CD4-positive, alpha-beta T cell treated with Interleukin-6 for 4 hours (primary cell): ENCODE measurements at regions not wholly inside any gene's neighbourhood (a gene's known extent, or its start where the extent isn't known, plus 50 kb on each side); places are given as distances from the start of the nearest gene placed in this dataset.

Experiments
- DNase-seq: peaks from one replicate; pipeline ENCODE4 v3.0.0-alpha.2; 2020; ENCODE audit warnings: mixed read lengths

DNA sequence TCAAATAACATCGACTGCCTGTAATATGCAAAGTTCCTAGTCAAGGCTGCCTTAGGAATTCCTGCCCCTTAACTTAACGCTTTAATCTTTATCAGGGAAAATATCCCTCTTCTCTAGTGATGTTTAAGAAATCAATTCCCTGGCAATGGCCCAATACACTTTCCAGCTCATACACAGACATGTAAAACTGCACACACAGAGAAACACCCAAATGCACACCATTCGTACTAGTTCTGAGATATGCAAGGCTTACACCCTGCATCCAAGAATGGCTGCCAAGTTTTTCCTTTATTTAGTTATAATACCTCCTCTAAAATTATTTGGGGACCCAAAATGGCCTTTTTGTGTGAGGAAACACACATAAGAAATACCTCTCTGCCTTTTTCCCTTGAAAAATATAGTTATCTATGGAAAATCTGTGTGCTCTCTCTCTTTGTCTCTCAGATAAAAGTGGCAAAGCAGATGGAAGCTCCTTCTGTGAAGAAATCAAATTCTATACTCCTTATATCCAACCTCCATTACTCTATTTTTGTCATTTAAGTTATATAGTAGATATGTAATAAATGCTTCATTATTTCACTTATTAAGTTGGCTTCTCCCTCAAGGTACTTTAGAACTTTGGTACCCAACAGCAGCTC lies 120.0 kb upstream of the MDM1 start:
- no peak for DNase-seq

DNA sequence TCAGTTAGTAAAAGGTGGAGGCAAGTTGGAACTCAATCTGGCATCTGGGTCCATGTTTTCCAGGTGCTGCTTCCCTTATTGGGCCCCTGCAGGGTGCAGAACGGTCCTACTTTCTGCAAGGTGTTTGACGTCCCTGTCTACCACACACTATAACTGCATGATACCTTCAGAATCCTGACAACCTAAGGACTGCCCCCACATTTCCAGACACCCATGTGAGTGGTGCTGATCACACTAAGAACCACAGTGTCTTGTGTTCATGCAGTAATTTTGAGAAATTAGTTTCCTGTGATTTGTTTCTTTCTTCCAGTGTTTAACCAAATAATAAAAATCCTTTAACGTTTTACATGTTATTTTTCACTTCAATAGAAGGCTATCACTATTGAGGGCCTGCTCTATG lies 121.1 kb upstream of the MDM1 start:
- no peak for DNase-seq

DNA sequence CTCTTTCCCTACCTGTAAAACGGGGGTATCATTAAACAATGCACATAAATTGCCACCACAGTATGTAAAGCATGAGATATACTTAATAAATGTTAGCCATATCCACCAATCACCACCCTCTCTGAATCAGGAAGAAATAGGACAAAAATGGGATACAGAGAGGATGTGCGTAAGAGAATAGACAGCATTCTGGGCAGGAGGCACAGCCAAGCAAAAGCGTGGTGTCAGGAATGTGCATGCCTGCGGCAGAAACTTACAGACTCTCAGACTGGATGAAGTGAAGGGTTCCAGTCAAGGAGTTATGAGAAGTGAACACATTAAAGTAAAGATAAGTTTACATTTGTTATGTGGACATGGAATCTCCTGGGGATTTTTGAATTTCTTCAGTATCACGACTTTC lies 121.7 kb upstream of the MDM1 start:
- no peak for DNase-seq

DNA sequence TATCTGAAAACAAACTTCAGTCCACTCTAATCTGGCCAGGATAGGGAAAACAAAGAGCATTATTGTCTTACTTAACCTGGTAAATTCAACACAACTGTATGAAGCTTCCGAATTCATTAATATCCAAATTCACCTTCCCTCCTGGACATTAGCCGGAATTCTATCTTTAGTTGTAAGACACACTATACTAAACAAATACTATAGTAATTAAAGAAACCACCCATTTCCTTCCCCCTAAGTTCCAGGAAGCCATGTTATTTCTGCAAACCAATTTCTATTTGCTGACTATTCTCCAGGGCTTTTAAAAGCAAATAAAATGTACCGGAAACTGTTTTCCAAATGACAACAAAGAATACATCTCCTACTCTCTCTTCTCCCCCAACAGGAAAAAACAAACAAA lies 122.7 kb upstream of the MDM1 start:
- DNase-seq, result no peak

DNA sequence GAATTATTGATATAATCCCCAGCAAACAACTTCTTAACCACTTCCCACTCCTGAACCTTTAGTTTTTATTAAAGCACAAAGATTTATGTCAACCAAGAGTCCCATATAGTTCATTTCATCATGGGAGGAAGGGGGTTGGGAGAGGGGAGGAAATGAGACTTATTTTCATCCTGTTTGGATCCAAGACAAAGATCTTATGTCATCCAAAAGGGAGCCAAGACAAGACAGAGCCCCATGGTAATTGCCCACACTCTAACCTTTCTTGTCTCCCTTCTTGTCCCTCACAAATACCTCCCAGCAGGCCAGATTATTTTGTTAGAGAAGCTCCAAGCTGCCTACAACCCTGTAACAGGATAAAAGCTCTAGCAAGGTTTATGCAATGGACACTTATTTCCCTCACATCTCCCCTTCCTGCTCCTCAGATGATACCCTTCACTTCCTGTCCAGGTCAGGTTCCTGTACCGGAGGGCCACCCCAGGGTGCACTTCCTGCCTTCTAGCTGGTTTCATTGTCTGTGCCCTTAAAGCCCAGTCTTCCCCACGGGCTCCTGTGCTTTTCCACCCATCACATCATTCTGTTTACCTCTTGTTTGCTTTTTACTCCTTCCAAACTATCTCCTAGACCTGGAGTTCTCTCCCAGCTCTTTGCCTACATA lies 123.7 kb upstream of the MDM1 start:
- peak; percentile 35 for DNase-seq

DNA sequence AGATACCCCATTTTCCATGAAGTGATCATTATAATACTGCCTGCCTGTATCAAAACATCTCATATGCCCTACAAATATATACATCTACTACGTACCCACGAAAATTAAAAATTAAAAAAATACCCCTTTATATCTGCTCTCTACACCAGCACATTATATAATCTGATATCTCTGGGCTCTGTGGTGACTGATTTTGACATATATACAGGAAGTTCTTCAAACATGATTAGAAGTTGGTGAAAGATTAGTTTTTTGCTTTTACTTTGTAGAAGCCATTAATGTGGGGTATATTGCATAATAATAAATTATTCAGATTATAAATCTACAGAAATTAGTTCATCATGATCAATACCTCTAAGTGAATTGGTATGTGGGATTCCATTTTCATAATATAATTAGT lies 126.7 kb upstream of the MDM1 start:
- no peak for DNase-seq

DNA sequence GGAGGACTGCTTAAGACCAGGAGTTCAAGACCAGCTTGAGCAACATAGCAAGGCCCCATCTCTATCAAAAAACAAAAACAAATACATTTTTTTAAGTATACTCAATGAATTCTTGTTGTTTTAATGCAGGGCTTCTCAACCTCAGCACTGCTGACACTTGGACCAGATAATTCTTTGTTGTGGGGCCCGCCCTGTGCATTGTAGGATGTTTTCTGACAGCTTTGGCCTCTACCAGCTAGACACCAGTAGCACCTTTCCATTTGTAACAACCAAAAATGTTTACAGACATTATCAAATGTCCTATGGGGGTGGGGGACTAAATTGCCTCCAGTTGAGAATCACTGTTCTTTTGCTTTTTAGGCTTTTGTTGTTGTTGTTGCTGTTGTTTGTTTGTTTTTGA lies 128.1 kb upstream of the MDM1 start:
- DNase-seq, result no peak

DNA sequence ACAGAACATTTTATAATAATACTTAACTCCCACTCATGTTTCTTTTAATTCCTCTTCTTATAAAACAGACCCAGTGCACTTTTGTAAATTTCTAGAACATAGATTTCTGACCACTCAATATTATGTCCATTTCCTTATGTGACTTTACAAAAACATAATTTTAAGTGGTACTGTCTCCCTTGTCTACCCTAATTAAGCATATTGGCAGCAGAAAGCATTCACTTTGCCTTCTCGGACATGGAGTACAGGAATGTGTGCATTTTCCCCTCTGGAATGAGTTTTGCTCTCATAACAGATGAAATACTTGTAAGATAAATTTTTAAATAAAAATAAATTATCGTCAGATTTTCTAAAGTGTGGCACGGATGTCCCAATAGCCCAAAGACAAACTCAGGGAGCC lies 129.5 kb upstream of the MDM1 start:
- no peak for DNase-seq

DNA sequence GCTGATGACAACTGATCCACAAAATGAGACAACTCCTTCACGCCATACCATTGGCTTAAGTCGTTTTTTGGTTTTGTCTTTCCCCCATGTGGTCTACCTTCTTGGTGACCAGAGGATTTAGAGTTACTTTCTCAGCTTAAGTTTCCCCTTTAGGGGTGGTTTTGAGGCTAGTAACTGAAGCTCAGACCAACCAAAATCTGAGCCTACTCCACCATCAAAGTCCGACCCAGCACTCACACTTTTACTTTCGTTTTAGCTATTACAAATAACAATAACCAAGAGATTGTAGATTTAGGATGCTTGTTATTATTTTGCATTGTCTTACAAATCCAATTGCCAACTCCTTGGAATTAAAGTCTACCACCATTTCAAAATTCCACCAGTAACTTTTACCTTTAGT lies 130.6 kb upstream of the MDM1 start:
- DNase-seq, result peak; percentile 27

DNA sequence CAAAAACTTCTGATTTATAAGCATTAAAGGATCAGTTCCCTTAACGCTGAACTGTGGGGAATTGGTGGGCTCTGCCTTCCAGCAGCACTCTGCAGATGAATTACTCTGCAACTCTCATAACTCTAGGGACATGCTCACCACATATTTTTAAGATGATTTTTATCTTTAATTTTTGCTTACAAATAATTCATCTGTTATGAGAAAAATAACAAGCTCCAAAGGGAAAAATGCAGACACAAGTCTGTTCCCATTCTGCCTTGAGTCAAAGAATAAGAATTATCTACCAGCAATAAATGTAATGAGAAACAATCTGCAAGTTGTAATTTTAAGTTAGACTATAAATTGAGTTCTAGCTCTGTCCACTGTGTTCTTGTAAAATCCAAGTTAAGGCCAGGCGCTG lies 133.1 kb upstream of the MDM1 start:
- no peak for DNase-seq

DNA sequence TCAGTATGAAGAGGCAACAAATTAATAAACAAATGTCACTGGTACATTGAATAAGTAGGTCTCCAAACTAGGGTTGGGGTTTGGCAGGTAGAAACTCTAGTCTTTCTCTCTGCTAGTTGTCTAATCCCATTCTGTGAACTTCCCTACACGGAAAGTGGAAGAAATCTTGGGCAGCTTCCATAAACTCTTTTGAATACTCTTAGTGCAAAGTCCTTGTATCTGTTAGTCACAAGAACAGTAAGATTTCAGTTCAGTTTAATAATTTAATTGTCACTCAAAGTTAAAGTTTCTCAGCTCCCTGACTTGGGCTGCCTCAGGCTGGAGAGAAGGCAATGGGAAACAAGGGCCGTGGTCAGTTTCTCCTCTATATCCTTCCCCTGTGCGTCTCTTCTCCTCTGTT lies 135.4 kb upstream of the MDM1 start:
- DNase-seq, result no peak

DNA sequence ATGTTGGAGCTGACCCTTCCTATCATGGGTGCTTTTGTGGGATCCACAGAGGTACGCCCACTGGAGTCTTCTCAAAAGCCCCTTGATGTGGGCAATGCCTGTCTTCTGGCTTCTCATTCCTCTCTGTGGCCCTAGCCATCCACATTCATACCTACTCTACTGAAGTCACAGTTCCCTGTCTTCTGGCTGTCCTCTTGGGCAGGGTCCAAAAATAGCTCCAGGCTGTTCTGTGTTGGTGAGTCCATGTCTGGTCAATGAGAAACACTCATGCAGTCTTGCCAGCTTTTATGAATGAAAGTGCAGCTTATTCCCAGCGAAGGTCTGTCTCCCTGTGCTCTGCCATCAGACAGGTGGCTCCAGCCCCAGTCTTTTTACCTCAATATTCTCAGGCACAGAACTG lies 135.9 kb upstream of the MDM1 start:
- no peak for DNase-seq

DNA sequence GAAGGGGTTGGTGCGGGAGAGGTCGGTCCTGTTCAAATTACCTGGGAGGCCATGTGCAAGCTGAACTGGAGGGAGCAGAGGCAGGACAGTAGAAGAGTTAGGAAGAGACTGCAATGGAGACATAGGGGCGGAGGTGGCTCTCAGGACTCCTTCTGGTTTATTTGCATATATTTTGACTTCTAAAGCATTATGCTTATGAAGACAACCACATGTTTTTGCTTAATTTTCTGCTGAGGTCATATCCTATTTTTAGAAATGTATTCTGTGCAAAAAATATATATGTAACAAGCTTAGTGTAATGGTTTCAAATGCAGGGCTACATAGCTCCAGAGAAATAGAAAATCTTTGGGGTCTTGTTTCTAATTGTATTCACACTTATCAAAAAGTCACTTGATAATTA lies 137.0 kb upstream of the MDM1 start:
- DNase-seq, result no peak

DNA sequence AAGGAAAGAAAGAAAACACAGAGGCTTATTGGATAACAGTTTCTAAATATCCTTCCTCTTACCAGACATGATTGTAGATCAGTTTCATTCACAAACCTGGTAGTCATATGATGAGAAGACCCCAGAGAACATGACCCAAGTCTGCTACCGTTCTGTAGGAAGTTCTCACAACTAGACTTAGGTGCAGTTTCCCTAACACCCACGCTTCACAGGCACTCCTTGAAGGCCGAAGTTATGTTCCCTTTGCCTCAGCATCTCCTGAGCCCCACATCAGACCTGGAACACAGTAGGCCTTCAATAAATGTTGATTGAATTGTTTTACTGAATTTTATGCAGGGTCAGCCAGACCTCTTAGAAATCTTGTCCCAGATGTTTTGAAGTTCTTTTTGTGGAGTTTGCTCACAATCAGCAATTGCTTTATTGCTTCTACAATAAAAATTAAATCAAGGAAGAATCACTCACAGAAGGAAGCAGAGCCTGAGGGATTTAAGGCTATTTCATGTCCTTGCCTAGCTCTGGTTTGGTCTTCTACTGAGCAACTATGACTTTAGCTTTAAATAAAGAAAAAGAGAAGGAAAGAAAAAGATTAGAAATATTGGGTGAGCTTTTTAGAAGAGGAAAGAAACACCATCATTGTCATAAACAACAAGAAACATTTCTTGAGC lies 138.6 kb upstream of the MDM1 start:
- DNase-seq, result no peak

DNA sequence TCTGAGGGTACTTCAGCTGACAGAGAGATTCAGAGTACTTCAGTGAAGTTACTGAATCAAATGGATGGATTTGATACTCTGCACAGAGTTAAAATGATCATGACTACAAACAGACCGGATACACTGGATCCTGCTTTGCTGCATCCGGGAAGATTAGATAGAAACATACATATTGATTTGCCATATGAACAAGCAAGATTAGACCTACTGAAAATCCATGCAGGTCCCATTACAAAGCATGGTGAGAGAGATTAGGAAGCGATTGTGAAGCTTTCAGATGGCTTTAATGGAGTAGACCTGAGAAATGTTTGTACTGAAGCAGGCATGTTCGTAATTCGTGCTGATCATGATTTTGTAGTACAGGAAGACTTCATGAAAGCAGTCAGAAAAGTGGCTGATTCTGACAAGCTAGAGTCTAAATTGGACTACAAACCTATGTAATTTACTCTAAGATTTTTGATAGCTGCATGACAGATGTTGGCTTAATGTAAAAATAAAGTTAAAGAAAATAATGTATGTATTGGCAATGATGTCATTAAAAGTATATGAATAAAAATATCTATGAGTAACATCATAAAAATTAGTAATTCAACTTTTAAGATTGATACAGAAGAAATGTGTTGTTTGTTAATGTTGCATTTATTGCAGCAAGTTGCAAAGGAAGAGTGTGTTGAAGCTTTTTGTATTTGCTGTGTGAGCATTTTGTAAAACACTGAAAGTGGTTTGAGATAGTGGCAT lies 136.1 kb upstream of the RAP1B start:
- DNase-seq, result no peak

DNA sequence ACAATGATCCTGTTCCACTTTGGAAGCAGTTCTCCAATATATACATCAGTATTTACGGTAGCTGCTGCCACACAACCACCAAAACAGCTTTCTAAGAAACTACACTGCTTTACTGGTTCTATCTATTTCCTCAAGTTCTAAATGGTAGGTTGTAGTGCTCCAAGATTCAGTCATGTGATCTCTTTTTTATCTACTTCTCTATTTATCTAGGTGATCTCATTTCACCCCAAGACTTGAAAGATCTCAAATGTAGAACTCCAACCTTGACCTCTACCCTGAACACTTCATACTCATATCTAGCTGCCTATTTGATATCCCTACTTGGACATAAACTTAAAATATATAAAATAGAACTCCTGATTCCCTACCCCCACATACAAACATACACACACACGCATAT lies 133.9 kb upstream of the RAP1B start:
- DNase-seq, result no peak

DNA sequence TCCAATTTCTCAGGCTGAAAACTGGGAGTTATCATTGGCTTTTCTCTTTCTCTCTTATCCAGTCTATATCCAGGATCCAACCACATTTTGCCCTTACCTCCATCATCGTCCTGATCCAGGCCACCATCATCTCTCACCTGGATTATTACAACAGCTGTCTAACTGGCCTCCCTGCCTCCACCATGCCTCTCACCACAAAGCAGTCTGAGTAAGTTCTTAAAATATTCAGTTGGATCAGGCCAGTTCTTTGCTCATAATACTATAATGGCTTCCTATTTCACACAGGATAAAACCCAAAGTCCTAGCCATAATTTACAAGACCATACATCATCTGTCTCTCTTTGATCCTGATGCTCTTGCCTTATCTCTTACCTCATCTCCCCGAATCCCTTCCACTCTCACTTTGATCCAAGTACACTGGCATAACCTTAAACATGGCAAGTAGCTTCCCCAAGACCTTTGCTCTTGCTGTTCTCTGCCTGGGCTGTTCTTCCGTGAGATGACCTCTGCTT lies 133.4 kb upstream of the RAP1B start:
- DNase-seq, result no peak

DNA sequence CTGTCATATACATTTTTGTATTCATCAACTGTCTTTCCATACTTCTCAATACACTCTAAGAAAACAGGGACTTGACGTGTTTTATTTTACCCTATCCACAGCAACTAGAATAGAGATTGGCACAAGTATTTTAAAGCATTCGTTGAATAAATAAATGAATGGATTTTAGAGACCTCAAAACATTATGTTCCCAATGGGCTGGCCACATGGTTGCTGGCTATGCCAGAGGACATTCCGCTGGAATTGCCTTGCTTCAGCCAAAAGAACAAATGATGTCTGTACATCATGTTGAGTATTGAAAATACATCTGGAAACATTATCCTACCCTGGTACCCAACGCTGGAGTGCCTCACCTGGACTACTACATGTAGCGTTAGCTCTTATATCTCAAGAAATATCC lies 132.8 kb upstream of the RAP1B start:
- DNase-seq, result no peak

DNA sequence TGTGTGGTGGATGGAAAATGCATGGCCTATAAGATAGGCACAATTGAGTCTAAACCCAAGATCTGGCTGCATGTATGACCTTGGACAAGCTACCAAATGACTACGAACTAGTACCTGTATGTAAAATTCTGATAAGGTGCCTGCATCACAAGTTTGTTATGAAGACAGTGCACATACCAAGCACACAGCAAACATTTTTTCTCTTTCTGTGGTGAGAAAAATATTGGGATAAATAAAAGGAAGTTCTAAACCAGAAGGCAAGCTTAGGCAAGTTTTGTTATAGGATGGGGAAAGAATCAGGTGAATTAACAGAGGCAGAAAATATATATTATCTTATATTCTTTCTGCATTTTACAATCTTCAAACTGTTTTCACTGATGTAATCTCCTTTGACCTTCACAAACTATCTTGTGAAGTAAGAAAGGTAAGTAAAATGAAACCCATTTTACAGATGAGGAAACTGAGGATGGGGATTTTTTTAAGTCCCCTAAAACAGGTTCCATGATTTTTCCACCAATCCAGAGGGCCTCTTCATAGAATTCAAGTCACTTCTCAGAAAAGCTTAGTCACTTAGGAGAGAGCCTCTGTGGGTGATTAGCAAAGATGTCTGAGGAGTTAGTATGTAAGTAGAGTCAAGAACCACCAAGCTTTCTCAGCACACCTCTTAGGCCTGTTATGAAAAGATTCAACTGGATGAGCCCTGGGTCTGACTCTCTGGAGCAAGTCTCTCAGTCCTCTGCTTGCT lies 132.0 kb upstream of the RAP1B start:
- no peak for DNase-seq

DNA sequence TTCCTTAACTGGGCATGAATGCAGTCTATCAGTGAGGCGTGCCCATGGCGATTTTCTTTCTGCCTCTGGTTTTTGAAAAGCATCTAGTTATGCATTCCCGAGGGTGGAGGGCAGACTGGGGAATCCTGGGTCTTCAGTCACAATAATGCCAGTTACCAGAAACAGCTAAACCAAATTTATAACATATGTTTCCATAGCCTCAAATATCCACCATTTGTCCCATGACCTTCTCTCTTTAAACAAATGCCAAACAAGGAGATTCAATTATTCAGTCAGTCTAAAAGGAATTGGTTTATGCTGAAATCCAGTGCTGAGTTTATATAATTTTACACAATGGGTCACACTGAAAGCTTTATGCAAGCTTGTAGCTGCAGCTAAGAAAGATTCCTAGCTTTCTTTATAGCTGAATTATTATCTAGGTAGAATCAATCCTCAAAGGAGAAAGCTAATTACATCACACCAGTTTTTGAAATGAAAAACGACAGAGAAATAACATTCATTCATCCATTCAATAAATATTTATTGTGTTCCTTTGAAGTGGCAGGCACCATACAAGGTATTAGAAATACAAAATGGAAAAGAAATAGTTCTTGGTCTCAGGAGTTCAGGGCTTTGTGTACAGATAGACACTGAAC lies 131.3 kb upstream of the RAP1B start:
- DNase-seq, result no peak

DNA sequence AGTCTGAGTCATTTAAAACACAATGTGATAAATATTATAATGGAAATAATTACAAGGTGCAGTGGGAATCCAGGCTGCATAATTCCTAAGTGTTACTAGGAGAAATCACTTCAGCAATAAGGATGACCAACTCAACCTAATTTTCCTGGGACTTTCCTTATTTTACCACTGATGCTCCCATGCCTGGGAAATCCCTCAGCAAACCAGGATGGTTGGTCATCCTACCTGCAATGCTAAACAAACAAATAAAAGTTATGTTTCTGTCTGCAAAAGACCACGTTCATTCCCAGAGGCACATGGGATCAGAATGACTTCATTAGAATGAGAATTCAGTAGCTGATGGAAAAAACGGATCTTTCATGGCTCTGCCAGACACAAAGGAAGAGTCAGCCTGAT lies 130.8 kb upstream of the RAP1B start:
- DNase-seq, result no peak

DNA sequence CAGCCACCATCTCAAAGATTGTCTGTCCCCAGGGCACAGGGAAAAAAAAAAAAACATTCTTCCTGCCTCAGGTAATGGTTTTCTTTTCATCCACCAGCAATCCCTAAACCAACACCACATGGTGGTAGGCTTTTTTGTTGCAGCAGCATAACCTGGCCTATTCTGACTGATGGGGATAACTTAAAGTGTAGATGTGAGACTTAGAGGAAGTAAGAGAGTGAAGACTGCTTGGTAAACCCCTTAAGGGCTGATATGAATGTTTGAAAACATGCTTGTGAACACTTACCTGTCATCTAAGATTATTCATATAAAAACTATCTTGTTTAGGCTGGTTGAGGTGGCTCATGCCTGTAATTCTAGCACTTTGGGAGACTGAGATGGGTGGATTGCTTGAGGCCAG lies 130.2 kb upstream of the RAP1B start:
- no peak for DNase-seq
